Transverse colon (tissue), 4 donors: ENCODE measurements at regions not wholly inside any gene's neighbourhood (a gene's known extent, or its start where the extent isn't known, plus 50 kb on each side); places are given as distances from the start of the nearest gene placed in this dataset.

Experiments used
- POLR2AphosphoS5 ChIP-seq, 3 donors: sonication (generic); formaldehyde crosslinking; IDR thresholded peaks; one replicate each; pipeline ENCODE4 v1.6.1; 2016; ENCODE audit warnings: antibody characterized with exemption in 3 of 3
- TF ChIP-seq, protein P1 (sequence below), 5 experiments: fragments of 200-600 bp in 3 of 5; fragments of 450-650 bp in 2 of 5; sonication (generic) in 3 of 5; IDR thresholded peaks; 1 replicate in 2 of 5; 2 replicates in 3 of 5; pipeline ENCODE4 v1.5.1; 2016 to 2017; ENCODE audit warnings: antibody characterized with exemption in 5 of 5, inconsistent platforms in 3 of 5, mild to moderate bottlenecking in 2 of 5, moderate library complexity in 1 of 5

DNA sequence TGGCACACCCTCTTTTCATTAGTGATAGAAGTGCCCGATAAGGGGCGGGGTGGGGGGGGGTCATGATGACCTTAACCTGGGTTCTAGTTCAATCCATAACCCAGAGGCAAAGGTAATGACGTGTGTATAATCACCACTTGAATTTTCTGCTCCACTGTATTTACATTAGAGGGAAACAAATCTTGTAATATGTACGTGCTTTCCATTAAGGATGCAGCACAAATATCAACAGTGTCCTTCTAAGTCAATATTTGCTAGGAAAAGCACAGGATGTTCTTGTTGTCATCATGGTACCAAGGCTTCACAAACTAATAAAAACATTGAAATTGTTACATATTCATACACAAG is 121.2 kb upstream of the SLC38A2 start:
- TF ChIP-seq, protein P1, sequence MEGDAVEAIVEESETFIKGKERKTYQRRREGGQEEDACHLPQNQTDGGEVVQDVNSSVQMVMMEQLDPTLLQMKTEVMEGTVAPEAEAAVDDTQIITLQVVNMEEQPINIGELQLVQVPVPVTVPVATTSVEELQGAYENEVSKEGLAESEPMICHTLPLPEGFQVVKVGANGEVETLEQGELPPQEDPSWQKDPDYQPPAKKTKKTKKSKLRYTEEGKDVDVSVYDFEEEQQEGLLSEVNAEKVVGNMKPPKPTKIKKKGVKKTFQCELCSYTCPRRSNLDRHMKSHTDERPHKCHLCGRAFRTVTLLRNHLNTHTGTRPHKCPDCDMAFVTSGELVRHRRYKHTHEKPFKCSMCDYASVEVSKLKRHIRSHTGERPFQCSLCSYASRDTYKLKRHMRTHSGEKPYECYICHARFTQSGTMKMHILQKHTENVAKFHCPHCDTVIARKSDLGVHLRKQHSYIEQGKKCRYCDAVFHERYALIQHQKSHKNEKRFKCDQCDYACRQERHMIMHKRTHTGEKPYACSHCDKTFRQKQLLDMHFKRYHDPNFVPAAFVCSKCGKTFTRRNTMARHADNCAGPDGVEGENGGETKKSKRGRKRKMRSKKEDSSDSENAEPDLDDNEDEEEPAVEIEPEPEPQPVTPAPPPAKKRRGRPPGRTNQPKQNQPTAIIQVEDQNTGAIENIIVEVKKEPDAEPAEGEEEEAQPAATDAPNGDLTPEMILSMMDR (IDR thresholded peaks at IDR 0.05): no peak
- TF ChIP-seq POLR2AphosphoS5 (IDR thresholded peaks at IDR 0.05): peak in 1 of 3 donors; percentile 31
